LNCAP (cell line): ENCODE measurements at regions not wholly inside any gene's neighbourhood (a gene's known extent, or its start where the extent isn't known, plus 50 kb on each side); places are given as distances from the start of the nearest gene placed in this dataset.

Experiments used
- CTCF ChIP-seq: fragments of 450-650 bp; IDR thresholded peaks from 2 replicates; pipeline ENCODE4 v1.5.1; 2017; ENCODE audit warnings: mild to moderate bottlenecking

GRCh38 chr11:134691295-134691873 is 279.3 kb upstream of the B3GAT1 start:
- TF ChIP-seq CTCF = no peak

- TF ChIP-seq CTCF = no peak
These were observed 277.8 kb upstream of the B3GAT1 start for GRCh38 chr11:134689886-134690285.

GRCh38 chr11:134687548-134687947 is 275.5 kb upstream of the B3GAT1 start:
- TF ChIP-seq CTCF = no peak

GRCh38 chr11:134686460-134687061 is 274.5 kb upstream of the B3GAT1 start:
- TF ChIP-seq CTCF = no peak

GRCh38 chr11:134685793-134686380 is 273.8 kb upstream of the B3GAT1 start:
- TF ChIP-seq CTCF = no peak

- TF ChIP-seq CTCF = no peak
These were observed 272.5 kb upstream of the B3GAT1 start for GRCh38 chr11:134684576-134684975.

- TF ChIP-seq CTCF = no peak
These were observed 271.8 kb upstream of the B3GAT1 start for GRCh38 chr11:134683860-134684259.
